GM12864 (cell line): ENCODE measurements at regions not wholly inside any gene's neighbourhood (a gene's known extent, or its start where the extent isn't known, plus 50 kb on each side); places are given as distances from the start of the nearest gene placed in this dataset.
"Not testable (repeated sequence)": the region's sequence is repeated elsewhere in the genome, so short reads cannot be mapped to it uniquely, and the experiment has no call there.

Source experiments
- DNase-seq: peaks from one replicate; pipeline ENCODE4 v3.0.0-alpha.2; 2011; ENCODE audit warnings: low read depth
- H3K4me3 ChIP-seq: 2 replicates; pipeline ENCODE4 v1.5.1; 2011; ENCODE audit warnings: mild to moderate bottlenecking, low read depth, low read length, control low read depth
- TF ChIP-seq, protein P1 (sequence below): IDR thresholded peaks from 2 replicates; pipeline ENCODE4 v1.5.1; 2011; ENCODE audit warnings: low read depth, mild to moderate bottlenecking, moderate library complexity, low read length, control low read depth, inconsistent platforms; ENCODE audit errors: missing control alignments

DNA sequence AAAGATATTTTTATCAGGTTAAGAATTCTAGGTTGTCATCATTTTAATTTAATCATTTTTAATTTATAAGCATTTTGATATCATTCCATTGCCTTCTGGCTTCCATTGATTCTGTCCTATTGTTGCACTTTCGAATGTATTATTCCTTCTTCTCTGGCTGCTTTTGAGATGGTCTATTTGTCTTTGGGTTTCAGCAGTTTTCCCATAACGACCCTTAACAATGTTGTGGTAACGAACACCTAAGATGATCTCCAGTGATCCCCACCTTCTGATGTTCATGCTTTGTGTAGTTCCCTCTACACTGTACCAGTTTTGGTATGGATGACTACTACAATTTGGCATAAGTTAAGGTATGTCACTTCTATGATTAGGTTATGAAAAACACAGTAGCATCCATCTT, 59.9 kb downstream of the MINAR1 start:
- H3K4me3 ChIP-seq: no peak overlapping the region
- TF ChIP-seq, protein P1, sequence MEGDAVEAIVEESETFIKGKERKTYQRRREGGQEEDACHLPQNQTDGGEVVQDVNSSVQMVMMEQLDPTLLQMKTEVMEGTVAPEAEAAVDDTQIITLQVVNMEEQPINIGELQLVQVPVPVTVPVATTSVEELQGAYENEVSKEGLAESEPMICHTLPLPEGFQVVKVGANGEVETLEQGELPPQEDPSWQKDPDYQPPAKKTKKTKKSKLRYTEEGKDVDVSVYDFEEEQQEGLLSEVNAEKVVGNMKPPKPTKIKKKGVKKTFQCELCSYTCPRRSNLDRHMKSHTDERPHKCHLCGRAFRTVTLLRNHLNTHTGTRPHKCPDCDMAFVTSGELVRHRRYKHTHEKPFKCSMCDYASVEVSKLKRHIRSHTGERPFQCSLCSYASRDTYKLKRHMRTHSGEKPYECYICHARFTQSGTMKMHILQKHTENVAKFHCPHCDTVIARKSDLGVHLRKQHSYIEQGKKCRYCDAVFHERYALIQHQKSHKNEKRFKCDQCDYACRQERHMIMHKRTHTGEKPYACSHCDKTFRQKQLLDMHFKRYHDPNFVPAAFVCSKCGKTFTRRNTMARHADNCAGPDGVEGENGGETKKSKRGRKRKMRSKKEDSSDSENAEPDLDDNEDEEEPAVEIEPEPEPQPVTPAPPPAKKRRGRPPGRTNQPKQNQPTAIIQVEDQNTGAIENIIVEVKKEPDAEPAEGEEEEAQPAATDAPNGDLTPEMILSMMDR: no peak
- DNase-seq: no peak

DNA sequence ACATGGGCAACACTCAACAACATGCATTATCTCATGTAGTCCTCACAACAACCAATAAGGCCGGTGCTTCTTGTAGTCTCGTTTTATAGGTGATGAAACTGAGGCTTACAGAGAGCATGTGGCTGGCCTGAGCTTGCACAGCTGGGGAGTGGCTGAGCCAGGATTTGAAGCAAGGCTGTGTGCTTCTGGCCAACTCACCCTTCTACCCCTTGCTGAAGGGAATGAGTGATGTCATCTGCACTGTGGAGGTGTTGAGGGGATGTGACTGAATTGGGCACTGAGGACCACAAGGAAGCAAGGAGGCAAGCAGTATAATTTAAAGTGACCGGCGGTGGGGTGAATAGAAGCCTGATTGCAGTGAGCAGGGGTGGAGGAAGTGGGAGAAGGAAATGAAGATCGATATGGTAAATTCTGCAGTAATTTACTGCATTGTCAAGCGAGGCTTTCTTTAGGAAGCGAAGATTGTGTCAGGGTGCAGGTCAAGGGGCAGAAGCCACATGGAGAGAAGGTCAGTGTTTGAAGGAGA, 62.3 kb downstream of the MINAR1 start:
- H3K4me3 ChIP-seq: no peak overlapping the region
- TF ChIP-seq, protein P1: no peak
- DNase-seq: no peak

DNA sequence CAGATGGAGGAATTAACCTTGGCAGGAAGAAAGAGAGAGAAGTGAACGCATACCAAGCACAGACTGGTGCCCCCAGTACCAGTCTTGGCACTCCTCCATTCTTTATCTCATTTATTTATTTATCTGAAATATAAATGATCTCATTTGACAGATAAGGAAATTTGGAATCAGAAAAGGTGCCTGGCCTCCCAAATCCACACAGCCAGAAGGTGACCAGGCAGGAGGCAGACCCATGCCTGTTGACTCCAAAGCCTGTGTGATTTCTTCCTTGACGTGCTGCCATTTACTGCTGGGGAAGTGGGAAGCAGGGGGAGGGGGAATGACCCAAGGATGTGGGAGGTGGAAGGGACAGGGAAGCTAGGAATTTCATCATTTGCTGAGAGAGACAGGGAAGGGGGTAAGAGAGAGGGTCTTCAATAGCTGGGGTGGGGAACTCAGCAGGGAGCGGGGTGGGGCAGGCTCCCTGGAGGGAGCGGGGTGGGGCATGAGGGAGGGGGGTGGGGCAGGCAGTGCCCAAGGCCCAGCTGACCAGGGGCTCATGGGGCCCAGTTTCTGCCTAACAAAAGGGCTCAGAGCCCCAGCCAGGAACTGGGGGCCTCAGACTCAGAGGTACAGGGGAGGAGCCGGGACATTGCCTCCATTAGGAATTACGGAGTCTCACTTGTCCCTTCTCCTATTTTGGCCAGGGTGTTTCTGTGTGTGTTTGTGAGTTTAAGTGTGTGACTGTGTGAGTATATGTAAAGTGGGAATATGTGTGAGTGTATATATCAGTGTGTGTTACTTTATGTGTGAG, 63.0 kb downstream of the MINAR1 start:
- DNase-seq: no peak
- TF ChIP-seq, protein P1: no peak
- H3K4me3 ChIP-seq: no peak overlapping the region

DNA sequence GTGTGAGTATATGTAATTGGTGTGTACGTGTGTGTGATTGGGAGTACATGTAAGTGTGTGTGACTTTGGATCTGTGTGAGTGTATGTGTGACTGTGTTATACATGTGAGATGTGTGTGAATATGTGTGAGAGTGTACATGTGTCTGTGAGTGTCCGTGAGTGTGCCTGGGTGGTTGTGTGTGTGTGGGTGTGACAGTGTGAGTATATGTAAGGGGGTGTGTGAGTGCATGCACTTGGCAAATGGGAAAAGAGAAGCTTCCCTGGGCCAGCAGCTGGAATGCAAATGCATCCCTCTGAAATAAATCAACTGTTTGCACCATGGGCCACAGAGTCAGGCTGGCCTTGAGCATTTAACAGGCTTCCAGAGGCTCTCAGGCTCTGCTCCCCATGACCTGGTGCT, 63.6 kb downstream of the MINAR1 start:
- TF ChIP-seq, protein P1: no peak
- no peak for DNase-seq

DNA sequence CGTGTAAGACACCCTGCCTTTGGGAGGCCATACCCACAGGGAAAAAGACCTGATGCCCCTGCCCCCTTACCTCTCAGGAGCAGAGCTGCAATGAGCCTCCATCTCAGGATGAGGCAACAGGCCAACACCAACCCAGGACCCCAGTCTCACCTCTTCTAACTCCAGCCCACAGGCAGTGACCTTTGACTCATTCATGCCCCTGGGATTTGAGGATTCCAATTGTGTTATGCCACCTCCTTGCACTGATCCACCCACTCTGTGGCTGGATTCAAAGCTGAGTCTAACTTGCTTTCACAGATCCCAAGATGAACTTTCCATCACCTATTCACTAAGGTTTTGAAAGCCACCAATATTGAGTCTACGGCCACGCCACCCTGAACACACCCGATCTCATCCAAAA, 64.7 kb downstream of the MINAR1 start:
- TF ChIP-seq, protein P1: no peak
- no peak for DNase-seq
- no peak overlapping the region for H3K4me3 ChIP-seq

More for the DNA sequence above, 63.6 kb downstream of the MINAR1 start:
- H3K4me3 ChIP-seq: no peak overlapping the region

DNA sequence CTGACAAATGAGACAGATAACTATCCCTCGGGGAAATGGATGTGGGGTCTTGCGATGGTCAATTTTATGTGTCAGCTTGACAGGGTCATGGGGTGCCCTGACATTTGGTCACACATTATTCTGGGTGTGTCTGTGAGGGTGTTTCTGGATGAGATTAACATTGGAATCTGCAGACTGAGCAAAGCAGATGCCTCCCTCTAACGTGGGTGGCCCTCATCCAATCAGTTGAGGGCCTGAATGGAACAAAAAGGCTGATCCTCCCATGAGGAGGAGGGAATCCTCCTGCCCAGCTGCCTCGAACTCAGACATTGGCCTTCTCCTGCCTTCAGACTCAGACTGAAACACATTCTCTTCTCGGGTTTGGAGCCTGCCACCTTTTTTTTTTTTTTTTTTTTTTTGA, 69.0 kb downstream of the MINAR1 start:
- DNase-seq: no peak
- TF ChIP-seq, protein P1: no peak
- H3K4me3 ChIP-seq: no peak overlapping the region

DNA sequence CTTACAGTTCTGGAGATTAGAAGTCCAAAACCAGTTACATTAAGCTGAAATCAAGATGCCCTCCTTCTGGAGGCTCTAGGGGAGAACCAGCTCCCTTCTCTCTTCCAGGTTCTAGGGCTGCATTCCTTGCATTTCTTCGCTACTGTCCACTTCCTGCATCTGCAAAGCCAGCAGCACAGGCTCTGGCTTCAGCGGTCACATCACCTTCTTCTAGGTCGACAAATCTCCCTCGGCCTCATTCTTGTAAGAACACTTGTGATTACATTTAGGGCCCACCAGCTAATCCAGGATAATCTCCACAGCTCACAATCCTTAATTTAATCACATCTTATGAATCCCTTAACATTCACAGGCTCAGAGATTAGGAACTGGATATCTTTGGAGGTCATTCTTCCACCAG, 73.8 kb downstream of the MINAR1 start:
- no peak for DNase-seq
- TF ChIP-seq, protein P1: no peak
- H3K4me3 ChIP-seq: no peak overlapping the region

DNA sequence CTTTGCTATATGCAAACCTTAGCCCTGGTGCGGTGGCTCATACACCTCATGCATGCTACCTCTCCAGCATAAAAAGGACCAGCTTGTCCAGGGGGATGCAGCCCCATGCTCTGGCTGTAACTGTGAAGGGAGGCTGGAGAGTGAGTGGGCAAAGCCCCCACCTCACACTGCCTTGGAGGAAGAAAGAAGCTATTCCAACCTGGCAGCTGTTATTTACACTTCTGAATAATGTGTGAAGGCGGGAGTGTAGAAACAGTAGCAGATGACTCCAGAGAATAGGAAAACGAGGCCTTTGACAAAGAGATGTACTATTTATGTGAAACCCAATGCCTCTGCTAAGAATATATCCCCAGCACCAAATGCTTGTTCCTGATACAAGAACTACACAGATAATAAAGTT, 80.7 kb downstream of the MINAR1 start:
- not testable (repeated sequence) for H3K4me3 ChIP-seq, DNase-seq
